Smooth muscle cell (in vitro differentiated cells): ENCODE measurements at regions not wholly inside any gene's neighbourhood (a gene's known extent, or its start where the extent isn't known, plus 50 kb on each side); places are given as distances from the start of the nearest gene placed in this dataset.

Experiments
- DNase-seq: peaks from one replicate; lab custom pipeline; 2025; ENCODE audit not compliant: unreplicated experiment; lab: John Stamatoyannopoulos, UW
- H2AFZ ChIP-seq: fragments of 200-600 bp; sonication (generic); 2 replicates; pipeline ENCODE4 v1.6.0; 2016; ENCODE audit warnings: antibody characterized with exemption, low read depth, mild to moderate bottlenecking
- H3F3A ChIP-seq: fragments of 200-600 bp; sonication (generic); 2 replicates; pipeline ENCODE4 v1.6.0; 2017; ENCODE audit warnings: antibody characterized with exemption, low read depth
- H3K27ac ChIP-seq: fragments of 200-600 bp; sonication (generic); 2 replicates; pipeline ENCODE4 v1.5.1; 2016; ENCODE audit warnings: low read depth, mild to moderate bottlenecking
- H3K27me3 ChIP-seq: fragments of 200-600 bp; sonication (generic); 2 replicates; pipeline ENCODE4 v1.6.1; 2016; ENCODE audit warnings: low read depth, mild to moderate bottlenecking
- H3K36me3 ChIP-seq: fragments of 200-600 bp; sonication (generic); 2 replicates; pipeline ENCODE4 v1.5.1; 2016; ENCODE audit warnings: low read depth
- H3K4me1 ChIP-seq: fragments of 200-600 bp; sonication (generic); 2 replicates; pipeline ENCODE4 v1.5.1; 2016; ENCODE audit warnings: low read depth
- H3K4me2 ChIP-seq: fragments of 200-600 bp; sonication (generic); 2 replicates; pipeline ENCODE4 v1.6.0; 2016; ENCODE audit warnings: mild to moderate bottlenecking
- H3K4me3 ChIP-seq: fragments of 200-600 bp; sonication (generic); 2 replicates; pipeline ENCODE4 v1.5.1; 2016; ENCODE audit warnings: mild to moderate bottlenecking
- H3K79me2 ChIP-seq: fragments of 200-600 bp; sonication (generic); 2 replicates; pipeline ENCODE4 v1.6.0; 2016; ENCODE audit warnings: low read depth, mild to moderate bottlenecking
- H3K9ac ChIP-seq: fragments of 200-600 bp; sonication (generic); 2 replicates; pipeline ENCODE4 v1.6.0; 2016; ENCODE audit warnings: low read depth
- H3K9me3 ChIP-seq: fragments of 200-600 bp; sonication (generic); replicated peaks from 2 replicates; pipeline ENCODE4 v1.5.1; 2016; ENCODE audit warnings: low read depth
- H4K20me1 ChIP-seq: fragments of 200-600 bp; sonication (generic); 2 replicates; pipeline ENCODE4 v1.6.0; 2016; ENCODE audit warnings: low read depth
- WGBS: methylation state at CpG from one replicate; pipeline ENCODE4 v1.1.7; 2016; ENCODE audit warnings: low lambda C conversion rate; 5-methylcytosine and 5-hydroxymethylcytosine counted together
- TF ChIP-seq, protein P1 (sequence below): fragments of 200-600 bp; sonication (generic); IDR thresholded peaks from 2 replicates; pipeline ENCODE4 v1.5.1; 2017; ENCODE audit warnings: borderline replicate concordance, mild to moderate bottlenecking, antibody characterized with exemption; ENCODE audit not compliant: insufficient read depth, poor library complexity, severe bottlenecking

DNA sequence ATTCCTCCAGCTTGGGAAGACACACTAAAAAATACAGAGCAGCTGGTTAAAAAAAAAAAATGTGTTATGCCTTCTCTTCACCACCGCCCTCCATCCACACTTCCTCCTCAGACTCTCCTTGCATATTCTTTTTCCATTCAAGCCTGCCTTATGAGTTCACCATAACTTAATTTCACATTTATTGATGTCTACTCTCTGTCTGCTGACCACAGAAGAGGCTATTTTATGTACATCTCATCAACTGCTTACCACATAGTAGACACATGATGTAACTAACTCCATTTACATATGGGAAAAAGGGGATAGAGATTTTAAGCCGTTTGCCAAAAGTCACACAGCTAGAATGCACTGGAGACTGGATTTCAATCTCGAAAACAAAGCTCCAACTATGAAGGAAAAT lies 409.8 kb downstream of the CDH11 start:
- no peak overlapping the region for H3K4me3 ChIP-seq
- 29% methylated on average over 3 of the region's 3 CpGs for WGBS
- no peaks in the 10 kb centered on the region for H3K36me3 ChIP-seq
- H3K4me2 ChIP-seq = peak overlapping the region; percentile 73
- TF ChIP-seq, protein P1, sequence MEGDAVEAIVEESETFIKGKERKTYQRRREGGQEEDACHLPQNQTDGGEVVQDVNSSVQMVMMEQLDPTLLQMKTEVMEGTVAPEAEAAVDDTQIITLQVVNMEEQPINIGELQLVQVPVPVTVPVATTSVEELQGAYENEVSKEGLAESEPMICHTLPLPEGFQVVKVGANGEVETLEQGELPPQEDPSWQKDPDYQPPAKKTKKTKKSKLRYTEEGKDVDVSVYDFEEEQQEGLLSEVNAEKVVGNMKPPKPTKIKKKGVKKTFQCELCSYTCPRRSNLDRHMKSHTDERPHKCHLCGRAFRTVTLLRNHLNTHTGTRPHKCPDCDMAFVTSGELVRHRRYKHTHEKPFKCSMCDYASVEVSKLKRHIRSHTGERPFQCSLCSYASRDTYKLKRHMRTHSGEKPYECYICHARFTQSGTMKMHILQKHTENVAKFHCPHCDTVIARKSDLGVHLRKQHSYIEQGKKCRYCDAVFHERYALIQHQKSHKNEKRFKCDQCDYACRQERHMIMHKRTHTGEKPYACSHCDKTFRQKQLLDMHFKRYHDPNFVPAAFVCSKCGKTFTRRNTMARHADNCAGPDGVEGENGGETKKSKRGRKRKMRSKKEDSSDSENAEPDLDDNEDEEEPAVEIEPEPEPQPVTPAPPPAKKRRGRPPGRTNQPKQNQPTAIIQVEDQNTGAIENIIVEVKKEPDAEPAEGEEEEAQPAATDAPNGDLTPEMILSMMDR = no peak
- no peak for DNase-seq
- H4K20me1 ChIP-seq = no peaks in the 10 kb centered on the region
- H3K9me3 ChIP-seq = no peaks in the 10 kb centered on the region
- peak overlapping the region; percentile 98 for H3K27ac ChIP-seq
- no peaks in the 10 kb centered on the region for H3K27me3 ChIP-seq
- H3K9ac ChIP-seq = peak overlapping the region; percentile 86
- H3K79me2 ChIP-seq = no peaks in the 10 kb centered on the region
- H2AFZ ChIP-seq = peak overlapping the region; percentile 57
- H3F3A ChIP-seq = peaks cover 3% of the 10 kb centered on the region
- peaks cover 13% of the 10 kb centered on the region for H3K4me1 ChIP-seq

DNA sequence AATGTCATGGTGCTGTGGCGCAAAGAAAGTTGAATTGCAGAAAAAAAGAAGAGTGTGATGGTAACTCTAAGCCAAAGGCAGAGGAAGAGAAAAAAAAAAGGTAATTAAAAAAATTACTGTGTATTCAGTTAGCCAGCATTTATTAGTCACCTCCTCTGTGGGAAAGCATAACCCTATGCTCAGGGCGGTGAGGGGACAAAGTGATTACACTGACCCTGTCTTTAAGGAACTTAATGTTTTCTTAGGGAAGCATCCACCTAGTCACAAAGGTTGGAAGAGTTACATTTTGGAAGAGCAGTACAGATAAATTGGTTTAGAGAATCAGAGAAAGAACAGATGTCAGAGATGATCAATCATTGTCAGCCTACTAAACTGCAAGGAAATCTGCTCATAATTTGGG lies 410.3 kb downstream of the CDH11 start:
- H3F3A ChIP-seq = peaks cover 3% of the 10 kb centered on the region
- peak overlapping the region; percentile 57 for H2AFZ ChIP-seq
- TF ChIP-seq, protein P1 = no peak
- peak overlapping the region; percentile 98 for H3K27ac ChIP-seq
- no peaks in the 10 kb centered on the region for H3K79me2 ChIP-seq
- H3K9ac ChIP-seq = peak overlapping the region; percentile 86
- H3K9me3 ChIP-seq = no peaks in the 10 kb centered on the region
- no peaks in the 10 kb centered on the region for H3K36me3 ChIP-seq
- no peaks in the 10 kb centered on the region for H4K20me1 ChIP-seq
- 47% methylated on average over 2 of the region's 2 CpGs for WGBS
- peaks cover 13% of the 10 kb centered on the region for H3K4me1 ChIP-seq
- no peak overlapping the region for H3K4me3 ChIP-seq
- no peaks in the 10 kb centered on the region for H3K27me3 ChIP-seq
- DNase-seq = no peak
- H3K4me2 ChIP-seq = peak overlapping the region; percentile 73

GRCh38 chr16:64711026-64711425 lies 410.8 kb downstream of the CDH11 start:
- DNase-seq = no peak
- H3K79me2 ChIP-seq = no peaks in the 10 kb centered on the region
- peak overlapping the region; percentile 86 for H3K9ac ChIP-seq
- H4K20me1 ChIP-seq = no peaks in the 10 kb centered on the region
- no peaks in the 10 kb centered on the region for H3K36me3 ChIP-seq
- peak overlapping the region; percentile 98 for H3K27ac ChIP-seq
- H3K4me1 ChIP-seq = peaks cover 13% of the 10 kb centered on the region
- WGBS = 22% methylated on average over 4 of the region's 4 CpGs
- peaks cover 6% of the 10 kb centered on the region for H3F3A ChIP-seq
- no peak overlapping the region for H3K4me3 ChIP-seq
- H3K9me3 ChIP-seq = no peaks in the 10 kb centered on the region
- H2AFZ ChIP-seq = no peak overlapping the region
- H3K27me3 ChIP-seq = no peaks in the 10 kb centered on the region
- peak overlapping the region; percentile 73 for H3K4me2 ChIP-seq
- TF ChIP-seq, protein P1 = no peak

- Histone ChIP-seq H3K4me3 (no peak overlapping the region), H3F3A (peaks cover 8% of the 10 kb centered on the region), H4K20me1 (no peaks in the 10 kb centered on the region), H3K27ac (peak overlapping the region; percentile 40), H3K27me3 (no peaks in the 10 kb centered on the region), H2AFZ (no peak overlapping the region), H3K4me2 (peak overlapping the region; percentile 56), H3K79me2 (no peaks in the 10 kb centered on the region), H3K36me3 (no peaks in the 10 kb centered on the region), H3K4me1 (no peaks in the 10 kb centered on the region), H3K9me3 (no peaks in the 10 kb centered on the region), H3K9ac (no peak overlapping the region)
- no peak for DNase-seq
- TF ChIP-seq, protein P1 = no peak
- WGBS = 11% methylated on average over 2 of the region's 2 CpGs
These were observed 416.4 kb downstream of the CDH11 start for GRCh38 chr16:64705443-64705842.
